Hepatocyte (in vitro differentiated cells): ENCODE measurements at regions not wholly inside any gene's neighbourhood (a gene's known extent, or its start where the extent isn't known, plus 50 kb on each side); places are given as distances from the start of the nearest gene placed in this dataset.

Experiments
- DNase-seq: peaks from one replicate; pipeline ENCODE4 v3.0.0-alpha.2; 2016; ENCODE audit warnings: low spot score
- H2AFZ ChIP-seq: fragments of 200-600 bp; sonication (generic); 2 replicates; pipeline ENCODE4 v1.6.0; 2016; ENCODE audit warnings: antibody characterized with exemption, mild to moderate bottlenecking
- H3K27ac ChIP-seq: fragments of 200-600 bp; sonication (generic); 2 replicates; pipeline ENCODE4 v1.5.1; 2016; ENCODE audit warnings: mild to moderate bottlenecking
- H3K27me3 ChIP-seq: fragments of 200-600 bp; sonication (generic); 2 replicates; pipeline ENCODE4 v1.6.1; 2016
- H3K36me3 ChIP-seq: fragments of 200-600 bp; sonication (generic); replicated peaks from 2 replicates; pipeline ENCODE4 v1.5.1; 2016; ENCODE audit warnings: low read depth; ENCODE audit not compliant: insufficient read depth
- H3K4me1 ChIP-seq: fragments of 200-600 bp; sonication (generic); 2 replicates; pipeline ENCODE4 v1.5.1; 2016; ENCODE audit warnings: mild to moderate bottlenecking, moderate library complexity; ENCODE audit not compliant: insufficient read depth
- H3K4me2 ChIP-seq: fragments of 200-600 bp; sonication (generic); 2 replicates; pipeline ENCODE4 v1.6.0; 2016
- H3K4me3 ChIP-seq: fragments of 200-600 bp; sonication (generic); 2 replicates; pipeline ENCODE4 v1.5.1; 2016; ENCODE audit warnings: mild to moderate bottlenecking
- H3K79me2 ChIP-seq: fragments of 200-600 bp; sonication (generic); 2 replicates; pipeline ENCODE4 v1.6.0; 2017; ENCODE audit warnings: mild to moderate bottlenecking
- H3K9me2 ChIP-seq: fragments of 200-600 bp; sonication (generic); replicated peaks from 2 replicates; pipeline ENCODE4 v1.6.0; 2017; ENCODE audit warnings: mild to moderate bottlenecking; ENCODE audit not compliant: insufficient read depth
- H3K9me3 ChIP-seq: fragments of 200-600 bp; sonication (generic); 2 replicates; pipeline ENCODE4 v1.5.1; 2016; ENCODE audit warnings: low read depth, mild to moderate bottlenecking
- H4K20me1 ChIP-seq: fragments of 200-600 bp; sonication (generic); 2 replicates; pipeline ENCODE4 v1.6.0; 2016; ENCODE audit warnings: mild to moderate bottlenecking; ENCODE audit not compliant: insufficient read depth, poor library complexity, severe bottlenecking
- EZH2 ChIP-seq: fragments of 200-600 bp; sonication (generic); IDR thresholded peaks from 2 replicates; pipeline ENCODE4 v1.6.1; 2016; ENCODE audit warnings: antibody characterized with exemption, mild to moderate bottlenecking, borderline replicate concordance
- EZH2phosphoT487 ChIP-seq: fragments of 200-600 bp; sonication (generic); IDR thresholded peaks from one replicate; pipeline ENCODE4 v1.6.1; 2018; ENCODE audit warnings: antibody characterized with exemption, mild to moderate bottlenecking, low read depth, moderate library complexity; ENCODE audit not compliant: unreplicated experiment, severe bottlenecking
- WGBS: methylation state at CpG from one replicate; pipeline ENCODE4 v1.1.6; 2016; ENCODE audit warnings: low lambda C conversion rate; ENCODE audit errors: missing lambda C conversion rate; 5-methylcytosine and 5-hydroxymethylcytosine counted together
- TF ChIP-seq, protein P1 (sequence below): fragments of 200-600 bp; sonication (generic); IDR thresholded peaks from 2 replicates; pipeline ENCODE4 v1.5.1; 2016; ENCODE audit warnings: antibody characterized with exemption, mild to moderate bottlenecking; ENCODE audit not compliant: poor library complexity

GRCh38 chrX:7252013-7252610 is 104.2 kb upstream of the PUDP start:
- WGBS = 70% methylated on average over 5 of the region's 5 CpGs
- no peaks in the 10 kb centered on the region for H3K4me1 ChIP-seq
- no peak overlapping the region for H3K27ac ChIP-seq
- no peak for DNase-seq
- no peaks in the 10 kb centered on the region for H4K20me1 ChIP-seq
- H2AFZ ChIP-seq = no peak overlapping the region
- TF ChIP-seq EZH2phosphoT487 (no peak), EZH2 (no peak)
- TF ChIP-seq, protein P1, sequence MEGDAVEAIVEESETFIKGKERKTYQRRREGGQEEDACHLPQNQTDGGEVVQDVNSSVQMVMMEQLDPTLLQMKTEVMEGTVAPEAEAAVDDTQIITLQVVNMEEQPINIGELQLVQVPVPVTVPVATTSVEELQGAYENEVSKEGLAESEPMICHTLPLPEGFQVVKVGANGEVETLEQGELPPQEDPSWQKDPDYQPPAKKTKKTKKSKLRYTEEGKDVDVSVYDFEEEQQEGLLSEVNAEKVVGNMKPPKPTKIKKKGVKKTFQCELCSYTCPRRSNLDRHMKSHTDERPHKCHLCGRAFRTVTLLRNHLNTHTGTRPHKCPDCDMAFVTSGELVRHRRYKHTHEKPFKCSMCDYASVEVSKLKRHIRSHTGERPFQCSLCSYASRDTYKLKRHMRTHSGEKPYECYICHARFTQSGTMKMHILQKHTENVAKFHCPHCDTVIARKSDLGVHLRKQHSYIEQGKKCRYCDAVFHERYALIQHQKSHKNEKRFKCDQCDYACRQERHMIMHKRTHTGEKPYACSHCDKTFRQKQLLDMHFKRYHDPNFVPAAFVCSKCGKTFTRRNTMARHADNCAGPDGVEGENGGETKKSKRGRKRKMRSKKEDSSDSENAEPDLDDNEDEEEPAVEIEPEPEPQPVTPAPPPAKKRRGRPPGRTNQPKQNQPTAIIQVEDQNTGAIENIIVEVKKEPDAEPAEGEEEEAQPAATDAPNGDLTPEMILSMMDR = no peak
- no peaks in the 10 kb centered on the region for H3K79me2 ChIP-seq
- no peaks in the 10 kb centered on the region for H3K9me2 ChIP-seq
- no peak overlapping the region for H3K4me2 ChIP-seq
- no peaks in the 10 kb centered on the region for H3K27me3 ChIP-seq
- no peaks in the 10 kb centered on the region for H3K9me3 ChIP-seq
- no peak overlapping the region for H3K4me3 ChIP-seq
- no peaks in the 10 kb centered on the region for H3K36me3 ChIP-seq

DNA sequence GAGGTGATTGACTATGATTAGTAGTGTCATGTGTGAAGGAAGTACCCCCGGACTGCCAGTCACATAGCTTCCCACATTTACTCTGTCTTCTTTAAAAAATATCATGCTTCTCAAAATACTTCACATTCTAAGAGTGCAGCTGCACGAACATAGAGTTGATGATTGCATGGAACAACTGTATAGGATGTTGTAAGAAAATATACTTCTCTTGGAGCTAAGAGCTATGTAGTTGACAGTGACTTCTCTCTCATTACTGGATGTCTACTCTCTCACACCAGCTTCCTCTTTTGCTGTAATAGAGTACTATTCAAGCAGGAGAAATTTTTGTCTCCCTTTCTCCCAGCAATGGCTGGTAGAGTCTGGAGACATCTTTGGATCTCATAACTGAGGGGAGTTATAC is 99.4 kb upstream of the PUDP start:
- Histone ChIP-seq H3K27ac (no peak overlapping the region), H3K4me1 (no peaks in the 10 kb centered on the region), H3K9me2 (no peaks in the 10 kb centered on the region), H3K4me2 (no peak overlapping the region), H3K27me3 (no peaks in the 10 kb centered on the region), H3K79me2 (no peaks in the 10 kb centered on the region), H3K4me3 (no peak overlapping the region), H4K20me1 (no peaks in the 10 kb centered on the region), H3K9me3 (no peaks in the 10 kb centered on the region), H2AFZ (no peak overlapping the region), H3K36me3 (no peaks in the 10 kb centered on the region)
- WGBS = 61% methylated on average over 2 of the region's 2 CpGs
- TF ChIP-seq EZH2 (no peak), EZH2phosphoT487 (no peak)
- TF ChIP-seq, protein P1 = no peak
- DNase-seq = no peak

- Histone ChIP-seq H3K36me3 (no peaks in the 10 kb centered on the region), H3K27ac (no peak overlapping the region), H3K79me2 (no peaks in the 10 kb centered on the region), H4K20me1 (no peaks in the 10 kb centered on the region), H3K4me2 (no peak overlapping the region), H3K4me1 (no peaks in the 10 kb centered on the region), H3K27me3 (no peaks in the 10 kb centered on the region), H3K9me2 (no peaks in the 10 kb centered on the region), H3K4me3 (no peak overlapping the region), H2AFZ (no peak overlapping the region), H3K9me3 (no peaks in the 10 kb centered on the region)
- DNase-seq = no peak
- TF ChIP-seq, protein P1 = no peak
- no peak for TF ChIP-seq EZH2phosphoT487
- WGBS = 82% methylated on average over 3 of the region's 3 CpGs
Observed at GRCh38 chrX:7244405-7244804, 96.5 kb upstream of the PUDP start.

DNA sequence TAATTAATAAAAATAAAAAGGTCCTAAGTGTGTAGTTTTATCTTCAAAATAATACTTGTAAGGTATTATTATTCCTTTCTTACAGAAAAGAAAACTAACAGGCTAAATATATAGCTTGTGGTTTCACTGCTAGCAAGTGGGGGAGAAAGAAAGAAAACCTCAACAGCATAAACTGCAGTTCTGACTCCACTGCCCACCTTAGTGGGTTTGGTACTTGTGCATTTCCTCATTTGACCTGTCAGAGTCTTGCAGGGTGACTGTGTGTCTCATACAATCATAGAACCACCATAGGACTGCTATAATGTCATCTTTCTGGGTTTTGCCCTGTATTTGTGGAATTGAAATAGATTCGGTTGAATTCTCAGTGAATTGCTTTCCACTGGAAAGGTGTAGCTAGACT is 94.7 kb upstream of the PUDP start:
- no peaks in the 10 kb centered on the region for H3K27me3 ChIP-seq
- H4K20me1 ChIP-seq = no peaks in the 10 kb centered on the region
- no peaks in the 10 kb centered on the region for H3K36me3 ChIP-seq
- no peak overlapping the region for H3K4me2 ChIP-seq
- H3K27ac ChIP-seq = no peak overlapping the region
- no peak overlapping the region for H3K4me3 ChIP-seq
- H3K4me1 ChIP-seq = no peaks in the 10 kb centered on the region
- no peaks in the 10 kb centered on the region for H3K9me3 ChIP-seq
- 75% methylated on average over 1 of the region's 1 CpG for WGBS
- no peak overlapping the region for H2AFZ ChIP-seq
- DNase-seq = no peak
- H3K9me2 ChIP-seq = no peaks in the 10 kb centered on the region
- TF ChIP-seq EZH2phosphoT487 (no peak), EZH2 (no peak)
- TF ChIP-seq, protein P1 = no peak
- H3K79me2 ChIP-seq = no peaks in the 10 kb centered on the region
